ENCODE measurements at regions not wholly inside any gene's neighbourhood (a gene's known extent, or its start where the extent isn't known, plus 50 kb on each side); places are given as distances from the start of the nearest gene placed in this dataset.

DNA sequence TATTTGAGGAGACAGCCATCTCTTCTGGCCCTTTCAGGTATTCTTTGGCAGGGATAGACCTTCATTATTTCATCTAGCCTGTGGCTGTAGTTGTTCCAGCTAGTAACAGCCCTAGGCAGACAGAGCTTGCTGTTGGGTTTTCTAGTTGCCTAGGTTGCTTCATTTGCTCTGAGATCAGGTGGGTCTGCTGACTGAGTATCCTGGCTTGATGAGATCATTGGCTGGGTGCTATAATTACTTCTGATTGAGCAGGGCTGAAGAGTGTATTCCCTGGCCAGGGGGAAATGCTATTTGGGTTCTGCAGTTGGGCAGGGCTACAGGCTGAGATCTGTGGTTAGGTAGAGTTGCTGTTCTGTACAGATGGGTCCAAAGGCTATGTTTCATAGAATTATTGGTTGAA lies 456.1 kb downstream of the PSAT1 start:
- Histone ChIP-seq H3K27ac (ENCODE audit: low read depth, low read length) (no peak overlapping the region), H3K4me3 (ENCODE audit: low read length) (no peak overlapping the region), H3K9ac (ENCODE audit: low read length) (no peak overlapping the region), H3K4me1 (ENCODE audit: control insufficient read depth, insufficient read depth, low read length) (no peaks in the 10 kb centered on the region), H3K36me3 (ENCODE audit: control insufficient read depth, insufficient read depth, low read length) (no peaks in the 10 kb centered on the region), H3K27me3 (ENCODE audit: control insufficient read depth, insufficient read depth, low read length) (peaks cover 2% of the 10 kb centered on the region)

DNA sequence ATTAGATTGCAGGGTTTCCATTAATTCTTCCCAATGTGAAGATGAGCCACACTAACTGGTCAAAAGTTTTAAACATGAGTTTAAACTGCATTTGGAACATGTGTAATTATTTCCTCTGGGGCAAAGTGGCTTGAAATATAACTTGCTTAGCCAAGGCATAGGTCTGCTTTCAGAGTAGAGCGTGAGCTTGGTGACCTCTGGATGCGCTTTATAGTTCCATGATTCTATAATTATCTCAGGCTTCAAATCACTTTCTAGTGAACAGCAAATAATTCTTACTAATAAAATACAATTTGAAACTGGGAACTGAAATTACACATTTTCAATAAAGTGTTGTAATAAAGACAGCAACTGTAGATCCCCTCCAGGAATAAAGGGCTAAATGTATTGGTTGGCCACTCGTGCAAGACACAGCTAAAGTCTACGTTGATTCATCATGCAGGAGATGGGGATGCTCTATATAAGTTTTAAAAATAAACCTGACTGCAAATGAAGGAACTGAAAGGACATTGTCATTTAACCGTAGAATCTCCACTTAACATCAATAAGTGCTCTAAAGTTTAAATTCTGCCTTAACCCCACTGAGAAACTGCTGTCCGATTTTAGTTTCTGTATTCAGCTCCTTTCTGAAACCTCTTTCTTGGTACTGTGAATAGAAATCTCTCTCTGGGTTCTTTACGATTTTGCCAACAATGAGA lies 460.0 kb downstream of the PSAT1 start:
- no peak overlapping the region for H3K27ac ChIP-seq (ENCODE audit: low read depth, low read length)
- H3K36me3 ChIP-seq (ENCODE audit: control insufficient read depth, insufficient read depth, low read length), result no peaks in the 10 kb centered on the region
- peaks cover 2% of the 10 kb centered on the region for H3K27me3 ChIP-seq (ENCODE audit: control insufficient read depth, insufficient read depth, low read length)
- no peaks in the 10 kb centered on the region for H3K4me1 ChIP-seq (ENCODE audit: control insufficient read depth, insufficient read depth, low read length)
- no peak overlapping the region for H3K9ac ChIP-seq (ENCODE audit: low read length)
- no peak overlapping the region for H3K4me3 ChIP-seq (ENCODE audit: low read length)

DNA sequence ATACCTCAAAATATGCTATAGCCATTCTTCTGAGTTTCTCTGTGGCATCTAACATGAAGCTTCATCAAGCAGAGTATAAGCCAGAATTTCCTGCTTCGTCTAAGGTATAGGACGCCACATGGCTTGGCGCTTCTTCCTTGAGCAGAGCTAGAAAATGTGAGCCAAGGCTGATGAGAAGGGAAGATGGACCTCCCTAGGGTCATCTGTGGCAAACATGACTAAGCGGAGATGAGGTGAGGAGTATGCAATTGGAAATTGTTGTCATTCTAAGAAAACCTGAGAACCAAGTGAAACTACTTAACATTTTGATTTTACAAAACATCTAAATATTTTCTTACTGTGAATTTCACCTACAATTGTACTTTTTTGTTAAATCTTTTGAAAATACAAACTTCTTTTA lies 466.5 kb downstream of the PSAT1 start:
- Histone ChIP-seq H3K27me3 (ENCODE audit: control insufficient read depth, insufficient read depth, low read length) (no peaks in the 10 kb centered on the region), H3K4me3 (ENCODE audit: low read length) (no peak overlapping the region), H3K4me1 (ENCODE audit: control insufficient read depth, insufficient read depth, low read length) (no peaks in the 10 kb centered on the region), H3K9ac (ENCODE audit: low read length) (no peak overlapping the region), H3K27ac (ENCODE audit: low read depth, low read length) (no peak overlapping the region), H3K36me3 (ENCODE audit: control insufficient read depth, insufficient read depth, low read length) (no peaks in the 10 kb centered on the region)

- H3K9ac ChIP-seq (ENCODE audit: low read length), result no peak overlapping the region
- no peaks in the 10 kb centered on the region for H3K36me3 ChIP-seq (ENCODE audit: control insufficient read depth, insufficient read depth, low read length)
- no peaks in the 10 kb centered on the region for H3K27me3 ChIP-seq (ENCODE audit: control insufficient read depth, insufficient read depth, low read length)
- no peak overlapping the region for H3K27ac ChIP-seq (ENCODE audit: low read depth, low read length)
- H3K4me3 ChIP-seq (ENCODE audit: low read length), result no peak overlapping the region
- H3K4me1 ChIP-seq (ENCODE audit: control insufficient read depth, insufficient read depth, low read length), result no peaks in the 10 kb centered on the region
Measured at GRCh38 chr9:78765861-78766260, 468.9 kb downstream of the PSAT1 start.

DNA sequence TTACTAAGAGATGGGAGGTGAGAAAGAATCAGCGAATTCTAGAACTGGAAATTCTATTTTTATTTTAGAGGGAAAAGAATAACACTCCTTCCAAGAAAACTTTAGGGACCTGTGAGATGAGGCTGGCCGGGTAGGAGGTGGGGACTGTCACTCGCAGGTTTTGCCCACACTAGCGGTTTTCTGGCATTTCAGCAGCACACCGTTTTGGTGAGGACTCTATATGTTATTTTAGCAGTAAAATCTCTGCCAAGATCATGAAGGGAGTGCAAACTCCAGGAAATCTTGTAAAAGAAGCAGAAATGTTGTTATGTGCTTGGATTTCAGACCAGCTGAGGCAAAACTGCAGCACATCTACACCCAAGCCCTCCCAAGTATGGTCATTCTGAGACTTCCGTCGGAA lies 470.6 kb downstream of the PSAT1 start:
- Histone ChIP-seq H3K27me3 (ENCODE audit: control insufficient read depth, insufficient read depth, low read length) (no peaks in the 10 kb centered on the region), H3K4me1 (ENCODE audit: control insufficient read depth, insufficient read depth, low read length) (no peaks in the 10 kb centered on the region), H3K27ac (ENCODE audit: low read depth, low read length) (no peak overlapping the region), H3K9ac (ENCODE audit: low read length) (no peak overlapping the region), H3K4me3 (ENCODE audit: low read length) (no peak overlapping the region), H3K36me3 (ENCODE audit: control insufficient read depth, insufficient read depth, low read length) (no peaks in the 10 kb centered on the region)

DNA sequence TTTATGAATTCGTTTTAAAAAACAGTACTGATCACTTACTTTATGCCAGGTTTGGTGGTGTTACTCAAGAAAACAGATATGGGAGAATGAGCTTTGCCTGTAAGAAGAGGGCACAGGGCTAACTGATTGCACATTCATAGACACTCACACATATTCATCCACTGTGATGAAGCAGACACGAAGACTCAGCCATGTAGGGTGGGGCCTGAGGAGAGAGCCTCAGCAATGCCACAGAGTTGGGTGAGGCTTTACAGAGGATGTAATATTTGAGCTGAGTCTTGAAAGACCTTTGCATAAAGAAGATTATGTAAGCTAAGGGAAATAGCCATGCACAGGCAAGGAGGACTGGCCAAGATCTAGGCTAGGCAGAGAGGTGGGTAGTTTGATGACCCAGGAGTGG lies 472.8 kb downstream of the PSAT1 start:
- H3K4me1 ChIP-seq (ENCODE audit: control insufficient read depth, insufficient read depth, low read length), result no peaks in the 10 kb centered on the region

DNA sequence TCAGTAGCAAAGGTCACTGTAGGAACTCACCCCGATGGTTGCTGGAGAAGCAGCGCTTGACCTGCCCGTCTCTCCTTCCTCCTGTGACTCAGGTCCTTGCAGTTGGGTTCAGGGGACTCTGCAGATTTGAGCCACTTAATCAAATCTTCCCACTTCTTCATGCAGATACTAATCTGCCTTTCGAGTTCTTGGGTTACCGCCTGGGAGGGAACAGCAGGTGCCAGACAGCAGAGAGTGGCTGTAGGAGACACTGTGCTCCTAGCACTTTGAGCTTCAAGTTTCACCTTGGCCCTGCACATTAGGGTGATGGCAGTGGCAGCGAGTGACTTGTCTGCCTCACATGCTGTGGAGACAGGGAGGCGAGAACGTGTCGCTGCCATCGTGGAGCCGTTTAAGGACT lies 478.3 kb downstream of the PSAT1 start:
- H3K4me1 ChIP-seq (ENCODE audit: control insufficient read depth, insufficient read depth, low read length), result no peaks in the 10 kb centered on the region
- H3K9ac ChIP-seq (ENCODE audit: low read length), result no peak overlapping the region
- H3K27me3 ChIP-seq (ENCODE audit: control insufficient read depth, insufficient read depth, low read length), result no peaks in the 10 kb centered on the region
- no peak overlapping the region for H3K27ac ChIP-seq (ENCODE audit: low read depth, low read length)
- no peaks in the 10 kb centered on the region for H3K36me3 ChIP-seq (ENCODE audit: control insufficient read depth, insufficient read depth, low read length)
- H3K4me3 ChIP-seq (ENCODE audit: low read length), result no peak overlapping the region

More for the DNA sequence above, 472.8 kb downstream of the PSAT1 start:
- no peak overlapping the region for H3K4me3 ChIP-seq (ENCODE audit: low read length)
- no peaks in the 10 kb centered on the region for H3K36me3 ChIP-seq (ENCODE audit: control insufficient read depth, insufficient read depth, low read length)
- H3K9ac ChIP-seq (ENCODE audit: low read length), result no peak overlapping the region
- no peak overlapping the region for H3K27ac ChIP-seq (ENCODE audit: low read depth, low read length)
- H3K27me3 ChIP-seq (ENCODE audit: control insufficient read depth, insufficient read depth, low read length), result no peaks in the 10 kb centered on the region

- Histone ChIP-seq H3K36me3 (ENCODE audit: control insufficient read depth, insufficient read depth, low read length) (no peaks in the 10 kb centered on the region), H3K4me1 (ENCODE audit: control insufficient read depth, insufficient read depth, low read length) (no peaks in the 10 kb centered on the region), H3K27ac (ENCODE audit: low read depth, low read length) (no peak overlapping the region), H3K27me3 (ENCODE audit: control insufficient read depth, insufficient read depth, low read length) (no peaks in the 10 kb centered on the region), H3K9ac (ENCODE audit: low read length) (no peak overlapping the region), H3K4me3 (ENCODE audit: low read length) (no peak overlapping the region)
Measured at GRCh38 chr9:78775696-78776295, 478.9 kb downstream of the PSAT1 start.

DNA sequence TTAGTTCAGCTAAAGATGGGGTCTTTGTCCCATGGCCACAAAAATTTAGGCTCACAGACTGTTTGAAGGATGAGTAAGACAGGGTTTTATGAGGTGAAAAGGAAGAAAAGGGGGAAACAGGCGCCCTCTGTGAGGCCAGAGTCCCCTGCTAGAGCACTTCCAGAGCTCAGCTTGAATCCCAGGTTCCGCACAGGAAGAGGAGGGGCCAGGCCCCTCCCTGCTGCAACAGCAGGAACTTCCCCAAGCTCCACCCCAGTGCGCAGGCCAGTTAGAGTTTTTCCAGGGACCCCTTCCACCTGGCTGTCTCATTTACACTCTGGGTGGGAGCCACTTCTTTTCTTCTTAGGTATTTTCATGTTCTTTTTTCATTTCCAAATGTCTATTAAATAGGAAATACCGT lies 480.8 kb downstream of the PSAT1 start:
- Histone ChIP-seq H3K27me3 (ENCODE audit: control insufficient read depth, insufficient read depth, low read length) (no peaks in the 10 kb centered on the region), H3K4me1 (ENCODE audit: control insufficient read depth, insufficient read depth, low read length) (no peaks in the 10 kb centered on the region), H3K27ac (ENCODE audit: low read depth, low read length) (no peak overlapping the region), H3K9ac (ENCODE audit: low read length) (no peak overlapping the region), H3K36me3 (ENCODE audit: control insufficient read depth, insufficient read depth, low read length) (no peaks in the 10 kb centered on the region), H3K4me3 (ENCODE audit: low read length) (no peak overlapping the region)

- Histone ChIP-seq H3K4me1 (ENCODE audit: control insufficient read depth, insufficient read depth, low read length) (no peaks in the 10 kb centered on the region), H3K36me3 (ENCODE audit: control insufficient read depth, insufficient read depth, low read length) (no peaks in the 10 kb centered on the region), H3K9ac (ENCODE audit: low read length) (no peak overlapping the region), H3K4me3 (ENCODE audit: low read length) (no peak overlapping the region), H3K27ac (ENCODE audit: low read depth, low read length) (no peak overlapping the region), H3K27me3 (ENCODE audit: control insufficient read depth, insufficient read depth, low read length) (no peaks in the 10 kb centered on the region)
Measured at GRCh38 chr9:78778318-78778717, 481.4 kb downstream of the PSAT1 start.

- Histone ChIP-seq H3K27ac (ENCODE audit: low read depth, low read length) (no peak overlapping the region), H3K4me3 (ENCODE audit: low read length) (no peak overlapping the region), H3K9ac (ENCODE audit: low read length) (no peak overlapping the region), H3K36me3 (ENCODE audit: control insufficient read depth, insufficient read depth, low read length) (no peaks in the 10 kb centered on the region), H3K27me3 (ENCODE audit: control insufficient read depth, insufficient read depth, low read length) (no peaks in the 10 kb centered on the region), H3K4me1 (ENCODE audit: control insufficient read depth, insufficient read depth, low read length) (no peaks in the 10 kb centered on the region)
Measured at GRCh38 chr9:78778861-78779374, 482.0 kb downstream of the PSAT1 start.

DNA sequence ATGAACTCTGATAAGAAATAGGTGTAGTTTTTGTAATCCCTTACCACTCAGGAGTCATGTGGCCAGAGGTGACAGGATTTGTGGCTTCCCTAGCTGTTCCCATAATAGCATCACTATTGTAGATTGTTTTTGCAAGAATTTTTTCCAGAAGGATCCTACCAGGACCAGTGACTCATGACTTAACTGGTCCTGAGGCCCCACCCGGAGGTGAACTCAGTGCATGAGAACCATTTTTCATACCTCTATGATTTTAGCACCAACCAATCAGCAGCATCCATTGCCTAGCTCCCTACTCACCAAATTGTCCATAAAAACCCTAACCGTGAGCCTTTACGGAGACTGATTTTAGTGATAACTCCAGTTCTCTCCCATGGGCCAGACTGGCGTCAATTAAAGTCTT lies 484.8 kb downstream of the PSAT1 start:
- H3K27me3 ChIP-seq (ENCODE audit: control insufficient read depth, insufficient read depth, low read length), result no peaks in the 10 kb centered on the region
- no peak overlapping the region for H3K9ac ChIP-seq (ENCODE audit: low read length)
- H3K27ac ChIP-seq (ENCODE audit: low read depth, low read length), result no peak overlapping the region
- no peaks in the 10 kb centered on the region for H3K36me3 ChIP-seq (ENCODE audit: control insufficient read depth, insufficient read depth, low read length)
- no peak overlapping the region for H3K4me3 ChIP-seq (ENCODE audit: low read length)
- H3K4me1 ChIP-seq (ENCODE audit: control insufficient read depth, insufficient read depth, low read length), result no peaks in the 10 kb centered on the region

GRCh38 chr9:78782234-78782633 lies 485.3 kb downstream of the PSAT1 start:
- no peak overlapping the region for H3K27ac ChIP-seq (ENCODE audit: low read depth, low read length)
- no peaks in the 10 kb centered on the region for H3K4me1 ChIP-seq (ENCODE audit: control insufficient read depth, insufficient read depth, low read length)
- H3K4me3 ChIP-seq (ENCODE audit: low read length), result no peak overlapping the region
- H3K9ac ChIP-seq (ENCODE audit: low read length), result no peak overlapping the region
- H3K27me3 ChIP-seq (ENCODE audit: control insufficient read depth, insufficient read depth, low read length), result no peaks in the 10 kb centered on the region
- no peaks in the 10 kb centered on the region for H3K36me3 ChIP-seq (ENCODE audit: control insufficient read depth, insufficient read depth, low read length)

All from rectal smooth muscle tissue (tissue), 1 donor.